ENCODE measurements at regions not wholly inside any gene's neighbourhood (a gene's known extent, or its start where the extent isn't known, plus 50 kb on each side); places are given as distances from the start of the nearest gene placed in this dataset.

DNA sequence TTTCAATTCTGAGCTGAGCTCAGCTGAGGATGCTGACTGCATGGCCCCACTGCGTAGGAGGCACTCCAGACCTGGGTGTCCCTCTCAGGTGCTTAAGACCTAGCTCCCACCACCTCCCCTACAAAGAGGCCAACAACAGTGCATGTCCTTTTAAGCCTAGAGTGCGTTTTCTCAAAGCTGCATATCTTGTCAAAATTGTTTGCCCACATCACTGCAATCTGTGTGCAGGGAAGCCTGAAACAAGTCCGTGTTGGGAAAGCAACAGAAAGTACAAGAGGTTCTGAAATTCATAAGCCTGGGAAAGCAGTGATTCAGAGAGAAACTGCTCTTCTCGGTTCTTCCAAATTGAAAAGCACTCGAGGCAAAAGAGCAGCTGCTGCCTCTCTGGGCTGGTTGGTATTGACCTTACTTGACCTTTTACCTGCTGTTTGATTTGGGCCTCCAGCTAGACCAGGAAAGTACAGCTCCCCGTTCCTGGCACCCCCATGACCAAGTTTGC lies 238.4 kb downstream of the NR2F1-AS1 start:
- H3K27me3 ChIP-seq (ENCODE audit: insufficient read depth, low read length) = no peaks in the 10 kb centered on the region
- H3K27ac ChIP-seq (ENCODE audit: low read depth, low read length, poor library complexity, severe bottlenecking) = no peak overlapping the region
- no peaks in the 10 kb centered on the region for H3K36me3 ChIP-seq (ENCODE audit: insufficient read depth, low read length)
- H3K4me1 ChIP-seq (ENCODE audit: insufficient read depth, low read length, severe bottlenecking) = no peaks in the 10 kb centered on the region
- H3K4me2 ChIP-seq (ENCODE audit: low read length) = no peak overlapping the region
- no peaks in the 10 kb centered on the region for H3F3A ChIP-seq (ENCODE audit: insufficient read depth, low read length)
- no peaks in the 10 kb centered on the region for H3K9me2 ChIP-seq (ENCODE audit: low read depth, low read length)
- H4K20me1 ChIP-seq (ENCODE audit: insufficient read depth, low read length) = no peaks in the 10 kb centered on the region
- H3K4me3 ChIP-seq (ENCODE audit: low read depth, low read length, poor library complexity, severe bottlenecking) = no peak overlapping the region
- no peaks in the 10 kb centered on the region for H3K9me3 ChIP-seq (ENCODE audit: low read length)
- no peaks in the 10 kb centered on the region for H3K79me2 ChIP-seq (ENCODE audit: insufficient read depth, low read length)
- H3K9ac ChIP-seq (ENCODE audit: low read length) = no peak overlapping the region
- TF ChIP-seq, protein P1, sequence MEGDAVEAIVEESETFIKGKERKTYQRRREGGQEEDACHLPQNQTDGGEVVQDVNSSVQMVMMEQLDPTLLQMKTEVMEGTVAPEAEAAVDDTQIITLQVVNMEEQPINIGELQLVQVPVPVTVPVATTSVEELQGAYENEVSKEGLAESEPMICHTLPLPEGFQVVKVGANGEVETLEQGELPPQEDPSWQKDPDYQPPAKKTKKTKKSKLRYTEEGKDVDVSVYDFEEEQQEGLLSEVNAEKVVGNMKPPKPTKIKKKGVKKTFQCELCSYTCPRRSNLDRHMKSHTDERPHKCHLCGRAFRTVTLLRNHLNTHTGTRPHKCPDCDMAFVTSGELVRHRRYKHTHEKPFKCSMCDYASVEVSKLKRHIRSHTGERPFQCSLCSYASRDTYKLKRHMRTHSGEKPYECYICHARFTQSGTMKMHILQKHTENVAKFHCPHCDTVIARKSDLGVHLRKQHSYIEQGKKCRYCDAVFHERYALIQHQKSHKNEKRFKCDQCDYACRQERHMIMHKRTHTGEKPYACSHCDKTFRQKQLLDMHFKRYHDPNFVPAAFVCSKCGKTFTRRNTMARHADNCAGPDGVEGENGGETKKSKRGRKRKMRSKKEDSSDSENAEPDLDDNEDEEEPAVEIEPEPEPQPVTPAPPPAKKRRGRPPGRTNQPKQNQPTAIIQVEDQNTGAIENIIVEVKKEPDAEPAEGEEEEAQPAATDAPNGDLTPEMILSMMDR (IDR thresholded peaks at IDR 0.05; ENCODE audit: low read length) = no peak
- no peak for TF ChIP-seq EZH2 (IDR thresholded peaks at IDR 0.05; ENCODE audit: borderline replicate concordance, low read length)
- H2AFZ ChIP-seq (ENCODE audit: low read length) = no peak overlapping the region

DNA sequence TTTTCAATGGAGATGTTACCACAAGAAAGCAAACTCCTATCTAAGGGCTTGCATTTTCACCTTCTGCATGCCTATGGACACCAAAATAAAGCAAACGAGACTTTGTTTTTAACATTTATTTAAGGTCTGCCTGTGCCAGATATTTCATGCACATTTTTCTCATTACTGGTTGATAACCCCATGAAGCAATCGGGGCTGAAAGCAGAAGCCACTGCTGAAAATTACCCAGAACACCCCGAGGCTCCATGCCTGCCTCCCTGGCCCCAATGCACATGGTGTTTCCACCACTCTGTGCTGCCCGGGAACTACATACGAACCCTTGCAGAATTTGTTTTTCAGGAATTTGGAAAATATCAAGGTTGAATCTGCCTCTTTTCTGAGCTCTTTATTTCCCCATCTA lies 240.1 kb downstream of the NR2F1-AS1 start:
- H3F3A ChIP-seq (ENCODE audit: insufficient read depth, low read length) = no peaks in the 10 kb centered on the region
- H3K27ac ChIP-seq (ENCODE audit: low read depth, low read length, poor library complexity, severe bottlenecking) = no peak overlapping the region
- H3K4me1 ChIP-seq (ENCODE audit: insufficient read depth, low read length, severe bottlenecking) = no peaks in the 10 kb centered on the region
- H3K79me2 ChIP-seq (ENCODE audit: insufficient read depth, low read length) = no peaks in the 10 kb centered on the region
- no peak overlapping the region for H2AFZ ChIP-seq (ENCODE audit: low read length)
- H3K36me3 ChIP-seq (ENCODE audit: insufficient read depth, low read length) = no peaks in the 10 kb centered on the region
- H3K27me3 ChIP-seq (ENCODE audit: insufficient read depth, low read length) = no peaks in the 10 kb centered on the region
- H4K20me1 ChIP-seq (ENCODE audit: insufficient read depth, low read length) = no peaks in the 10 kb centered on the region
- H3K9ac ChIP-seq (ENCODE audit: low read length) = no peak overlapping the region
- H3K4me2 ChIP-seq (ENCODE audit: low read length) = no peak overlapping the region
- H3K9me2 ChIP-seq (ENCODE audit: low read depth, low read length) = no peaks in the 10 kb centered on the region
- TF ChIP-seq, protein P1 (IDR thresholded peaks at IDR 0.05; ENCODE audit: low read length) = no peak
- no peak for TF ChIP-seq EZH2 (IDR thresholded peaks at IDR 0.05; ENCODE audit: borderline replicate concordance, low read length)
- H3K9me3 ChIP-seq (ENCODE audit: low read length) = no peaks in the 10 kb centered on the region
- H3K4me3 ChIP-seq (ENCODE audit: low read depth, low read length, poor library complexity, severe bottlenecking) = no peak overlapping the region

DNA sequence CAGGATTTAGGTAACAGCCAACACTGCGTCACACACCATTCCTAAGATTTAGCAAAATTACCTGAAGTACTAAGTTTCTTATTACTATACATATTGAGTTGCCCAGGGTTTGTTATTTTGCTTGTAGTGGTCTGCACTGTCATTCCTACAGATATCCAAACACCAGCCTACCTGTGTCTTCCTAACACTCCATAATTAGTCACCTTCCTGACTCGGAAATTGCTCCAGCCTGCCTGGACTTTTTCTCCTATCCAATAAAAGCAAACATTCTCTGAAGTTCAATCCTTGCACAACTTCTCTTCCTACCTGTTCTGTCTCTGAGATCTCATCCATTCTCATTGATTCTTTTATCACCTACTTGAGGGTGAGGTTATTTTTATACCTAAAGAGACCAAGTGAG lies 243.9 kb downstream of the NR2F1-AS1 start:
- Histone ChIP-seq H3K79me2 (ENCODE audit: insufficient read depth, low read length) (no peaks in the 10 kb centered on the region), H3K4me3 (ENCODE audit: low read depth, low read length, poor library complexity, severe bottlenecking) (no peak overlapping the region), H3K9me3 (ENCODE audit: low read length) (no peaks in the 10 kb centered on the region), H3F3A (ENCODE audit: insufficient read depth, low read length) (no peaks in the 10 kb centered on the region), H3K36me3 (ENCODE audit: insufficient read depth, low read length) (no peaks in the 10 kb centered on the region), H3K9me2 (ENCODE audit: low read depth, low read length) (no peaks in the 10 kb centered on the region), H2AFZ (ENCODE audit: low read length) (no peak overlapping the region), H3K4me2 (ENCODE audit: low read length) (no peak overlapping the region), H3K4me1 (ENCODE audit: insufficient read depth, low read length, severe bottlenecking) (no peaks in the 10 kb centered on the region), H3K9ac (ENCODE audit: low read length) (no peak overlapping the region), H4K20me1 (ENCODE audit: insufficient read depth, low read length) (no peaks in the 10 kb centered on the region), H3K27ac (ENCODE audit: low read depth, low read length, poor library complexity, severe bottlenecking) (no peak overlapping the region), H3K27me3 (ENCODE audit: insufficient read depth, low read length) (no peaks in the 10 kb centered on the region)
- no peak for TF ChIP-seq EZH2 (IDR thresholded peaks at IDR 0.05; ENCODE audit: borderline replicate concordance, low read length)
- TF ChIP-seq, protein P1 (IDR thresholded peaks at IDR 0.05; ENCODE audit: low read length) = no peak

All from OCI-LY1 (cell line).